OCI-LY7 (cell line): ENCODE measurements at regions not wholly inside any gene's neighbourhood (a gene's known extent, or its start where the extent isn't known, plus 50 kb on each side); places are given as distances from the start of the nearest gene placed in this dataset.
A peak's percentile ranks its signal among the peaks of the same experiment; 100 is the strongest.

Experiments used
- BruUV-seq: library from RNA; stranded (reverse); fragments of 400-500 nt; replicated peaks from 2 replicates; lab custom pipeline; 2021; lab: Mats Ljungman, UMichigan
- CTCF ChIA-PET: fragments of 300-600 bp; sonication (Branson Sonifier 250); formaldehyde crosslinking; loops from one replicate; lab custom pipeline; 2022; ENCODE audit warnings: antibody characterized with exemption; ENCODE audit not compliant: unreplicated experiment; lab: Charles Lee
- POLR2A ChIA-PET: fragments of 300-600 bp; sonication (Branson Sonifier 250); formaldehyde crosslinking; loops from one replicate; lab custom pipeline; 2022; ENCODE audit warnings: antibody characterized with exemption; lab: Charles Lee
- DNase-seq: peaks from one replicate; pipeline ENCODE4 v3.0.0-alpha.2; 2015; ENCODE audit warnings: low spot score
- H2AFZ ChIP-seq: fragments of 200-600 bp; sonication (generic), shearing (Covaris generic); 2 replicates; pipeline ENCODE4 v1.6.1; 2014; ENCODE audit warnings: mild to moderate bottlenecking, antibody characterized with exemption, low read length, moderate library complexity
- H3K27ac ChIP-seq: fragments of 200-600 bp; sonication (generic); 2 replicates; pipeline ENCODE4 v1.5.1; 2014; ENCODE audit warnings: mixed run types, low read depth, mild to moderate bottlenecking, moderate library complexity, low read length, inconsistent platforms; ENCODE audit not compliant: poor library complexity, severe bottlenecking
- H3K36me3 ChIP-seq: fragments of 200-600 bp; sonication (generic); 2 replicates; pipeline ENCODE4 v1.6.1; 2014; ENCODE audit warnings: mild to moderate bottlenecking, antibody characterized with exemption, low read length, moderate library complexity, mixed read lengths; ENCODE audit not compliant: insufficient read depth
- H3K4me1 ChIP-seq: fragments of 200-600 bp; sonication (generic); 2 replicates; pipeline ENCODE4 v1.5.1; 2014; ENCODE audit warnings: mild to moderate bottlenecking, low read length; ENCODE audit not compliant: insufficient read depth, poor library complexity, severe bottlenecking
- H3K4me2 ChIP-seq: fragments of 200-600 bp; sonication (generic); 2 replicates; pipeline ENCODE4 v1.6.1; 2014; ENCODE audit warnings: mild to moderate bottlenecking, low read length
- H3K4me3 ChIP-seq: fragments of 200-600 bp; sonication (generic); 2 replicates; pipeline ENCODE4 v1.5.1; 2014; ENCODE audit warnings: mild to moderate bottlenecking, low read depth, low read length; ENCODE audit not compliant: poor library complexity, severe bottlenecking
- H3K79me2 ChIP-seq: fragments of 200-600 bp; sonication (generic); 2 replicates; pipeline ENCODE4 v1.6.1; 2016; ENCODE audit warnings: low read depth, mild to moderate bottlenecking, low read length, moderate library complexity, mixed read lengths; ENCODE audit not compliant: insufficient read depth
- H3K9me2 ChIP-seq: fragments of 200-600 bp; sonication (generic); 2 replicates; pipeline ENCODE4 v1.6.1; 2016; ENCODE audit warnings: mild to moderate bottlenecking, low read length, mixed read lengths; ENCODE audit not compliant: insufficient read depth
- H3K9me3 ChIP-seq: fragments of 200-600 bp; sonication (generic); 2 replicates; pipeline ENCODE4 v1.6.1; 2014; ENCODE audit warnings: mild to moderate bottlenecking, mixed run types, low read length, mixed read lengths
- H4K20me1 ChIP-seq: fragments of 200-600 bp; sonication (generic); 2 replicates; pipeline ENCODE4 v1.6.1; 2014; ENCODE audit warnings: mild to moderate bottlenecking, antibody characterized with exemption, low read length, moderate library complexity, mixed read lengths; ENCODE audit not compliant: insufficient read depth
- EZH2phosphoT487 ChIP-seq: fragments of 200-600 bp; sonication (generic); IDR thresholded peaks from 2 replicates; pipeline ENCODE4 v1.6.1; 2018; ENCODE audit warnings: low read depth, borderline replicate concordance, mild to moderate bottlenecking, mixed run types, antibody characterized with exemption, low read length, moderate library complexity, mixed read lengths
- intact Hi-C: fragments of 100-400 bp; cut with micrococcal nuclease; formaldehyde crosslinking; loops from one replicate; pipeline ENCODE4 v1.10.0; 2022; ENCODE audit not compliant: unreplicated experiment
- TF ChIP-seq, protein P1 (sequence below): fragments of 200-600 bp; sonication (generic); conservative IDR thresholded peaks from 2 replicates; pipeline ENCODE4 v1.5.1; 2014; ENCODE audit warnings: mild to moderate bottlenecking, antibody characterized with exemption, low read length, moderate library complexity, mixed read lengths

- no peak for DNase-seq
- BruUV-seq, result no TSS peak
- Histone ChIP-seq H3K36me3 (no peaks in the 10 kb centered on the region), H3K9me3 (no peaks in the 10 kb centered on the region), H3K4me3 (no peak overlapping the region), H3K27ac (no peak overlapping the region), H2AFZ (no peak overlapping the region), H3K79me2 (no peaks in the 10 kb centered on the region), H4K20me1 (no peaks in the 10 kb centered on the region), H3K9me2 (no peaks in the 10 kb centered on the region), H3K4me2 (no peak overlapping the region), H3K4me1 (peaks cover 43% of the 10 kb centered on the region)
- ChIA-PET POLR2A (no interaction called here), CTCF (no interaction called here)
- TF ChIP-seq, protein P1, sequence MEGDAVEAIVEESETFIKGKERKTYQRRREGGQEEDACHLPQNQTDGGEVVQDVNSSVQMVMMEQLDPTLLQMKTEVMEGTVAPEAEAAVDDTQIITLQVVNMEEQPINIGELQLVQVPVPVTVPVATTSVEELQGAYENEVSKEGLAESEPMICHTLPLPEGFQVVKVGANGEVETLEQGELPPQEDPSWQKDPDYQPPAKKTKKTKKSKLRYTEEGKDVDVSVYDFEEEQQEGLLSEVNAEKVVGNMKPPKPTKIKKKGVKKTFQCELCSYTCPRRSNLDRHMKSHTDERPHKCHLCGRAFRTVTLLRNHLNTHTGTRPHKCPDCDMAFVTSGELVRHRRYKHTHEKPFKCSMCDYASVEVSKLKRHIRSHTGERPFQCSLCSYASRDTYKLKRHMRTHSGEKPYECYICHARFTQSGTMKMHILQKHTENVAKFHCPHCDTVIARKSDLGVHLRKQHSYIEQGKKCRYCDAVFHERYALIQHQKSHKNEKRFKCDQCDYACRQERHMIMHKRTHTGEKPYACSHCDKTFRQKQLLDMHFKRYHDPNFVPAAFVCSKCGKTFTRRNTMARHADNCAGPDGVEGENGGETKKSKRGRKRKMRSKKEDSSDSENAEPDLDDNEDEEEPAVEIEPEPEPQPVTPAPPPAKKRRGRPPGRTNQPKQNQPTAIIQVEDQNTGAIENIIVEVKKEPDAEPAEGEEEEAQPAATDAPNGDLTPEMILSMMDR, result no peak
- no peak for TF ChIP-seq EZH2phosphoT487
- intact Hi-C loops, result no loop called here
These were observed 277.7 kb upstream of the ZNF32 start for GRCh38 chr10:43926371-43926770.

GRCh38 chr10:43925793-43926192 is 277.1 kb upstream of the ZNF32 start:
- Histone ChIP-seq H3K4me2 (no peak overlapping the region), H3K9me2 (no peaks in the 10 kb centered on the region), H3K27ac (no peak overlapping the region), H3K36me3 (no peaks in the 10 kb centered on the region), H3K4me3 (no peak overlapping the region), H3K9me3 (no peaks in the 10 kb centered on the region), H3K79me2 (no peaks in the 10 kb centered on the region), H3K4me1 (peaks cover 41% of the 10 kb centered on the region), H2AFZ (no peak overlapping the region), H4K20me1 (no peaks in the 10 kb centered on the region)
- ChIA-PET POLR2A (interaction anchor here (0.8 kb wide), 1 partner anchor 14 kb away, joined by 4 read pairs; no protein-coding TSS in a partner anchor), CTCF (no interaction called here)
- no peak for DNase-seq
- TF ChIP-seq, protein P1, result no peak
- TF ChIP-seq EZH2phosphoT487, result no peak
- BruUV-seq, result no TSS peak
- intact Hi-C loops, result no loop called here

- Histone ChIP-seq H3K36me3 (no peaks in the 10 kb centered on the region), H3K9me2 (no peaks in the 10 kb centered on the region), H3K4me1 (peaks cover 32% of the 10 kb centered on the region), H2AFZ (peak overlapping the region; percentile 90), H3K4me2 (peak overlapping the region; percentile 56), H3K4me3 (peak overlapping the region; percentile 22), H4K20me1 (no peaks in the 10 kb centered on the region), H3K27ac (peak overlapping the region; percentile 52), H3K9me3 (no peaks in the 10 kb centered on the region), H3K79me2 (no peaks in the 10 kb centered on the region)
- CTCF ChIA-PET, result no interaction called here
- BruUV-seq, result no TSS peak
- intact Hi-C loops, result loop anchor here (5.0 kb wide), 1 partner anchor 89 kb away; no protein-coding TSS in a partner anchor
- peak; percentile 54 for DNase-seq
- POLR2A ChIA-PET, result interaction anchor here (0.6 to 1.0 kb wide), 4 partner anchors 16 to 102 kb away, joined by 3 read pairs; no protein-coding TSS in a partner anchor
- TF ChIP-seq EZH2phosphoT487, result no peak
- TF ChIP-seq, protein P1, result no peak
These were observed 274.6 kb upstream of the ZNF32 start for GRCh38 chr10:43923328-43923727.
